ENCODE measurements at regions not wholly inside any gene's neighbourhood (a gene's known extent, or its start where the extent isn't known, plus 50 kb on each side); places are given as distances from the start of the nearest gene placed in this dataset.
A peak's percentile ranks its signal among the peaks of the same experiment; 100 is the strongest.

- H3K4me3 ChIP-seq (ENCODE audit: low read depth, low read length), result peak overlapping the region; percentile 52
Measured at GRCh38 chr15:96415513-96416217, 85.2 kb downstream of the NR2F2 start.

GRCh38 chr15:96416218-96416933 is 85.9 kb downstream of the NR2F2 start:
- no peaks in the 10 kb centered on the region for H3K36me3 ChIP-seq (ENCODE audit: control insufficient read depth, insufficient read depth, low read length)
- H3K4me3 ChIP-seq (ENCODE audit: low read depth, low read length), result peak overlapping the region; percentile 52
- peaks cover 21% of the 10 kb centered on the region for H3K4me1 ChIP-seq (ENCODE audit: control insufficient read depth, insufficient read depth, low read length)
- H3K27ac ChIP-seq (ENCODE audit: low read depth, low read length), result no peak overlapping the region
- H3K27me3 ChIP-seq (ENCODE audit: control insufficient read depth, insufficient read depth, low read length), result peaks cover 100% of the 10 kb centered on the region
- no peak overlapping the region for H3K9ac ChIP-seq (ENCODE audit: low read length)
- H3K9me3 ChIP-seq (ENCODE audit: control insufficient read depth, insufficient read depth, low read depth, low read length), result no peaks in the 10 kb centered on the region

More at GRCh38 chr15:96415513-96416217, 85.2 kb downstream of the NR2F2 start:
- Histone ChIP-seq H3K36me3 (ENCODE audit: control insufficient read depth, insufficient read depth, low read length) (no peaks in the 10 kb centered on the region), H3K9me3 (ENCODE audit: control insufficient read depth, insufficient read depth, low read depth, low read length) (no peaks in the 10 kb centered on the region), H3K4me1 (ENCODE audit: control insufficient read depth, insufficient read depth, low read length) (peaks cover 15% of the 10 kb centered on the region), H3K27me3 (ENCODE audit: control insufficient read depth, insufficient read depth, low read length) (peaks cover 100% of the 10 kb centered on the region), H3K9ac (ENCODE audit: low read length) (no peak overlapping the region), H3K27ac (ENCODE audit: low read depth, low read length) (no peak overlapping the region)

- H3K27me3 ChIP-seq (ENCODE audit: control insufficient read depth, insufficient read depth, low read length), result peaks cover 100% of the 10 kb centered on the region
- H3K9ac ChIP-seq (ENCODE audit: low read length), result no peak overlapping the region
- no peaks in the 10 kb centered on the region for H3K36me3 ChIP-seq (ENCODE audit: control insufficient read depth, insufficient read depth, low read length)
Measured at GRCh38 chr15:96416934-96417759, 86.6 kb downstream of the NR2F2 start.

GRCh38 chr15:96417760-96418130 is 87.2 kb downstream of the NR2F2 start:
- peaks cover 100% of the 10 kb centered on the region for H3K27me3 ChIP-seq (ENCODE audit: control insufficient read depth, insufficient read depth, low read length)

More at GRCh38 chr15:96416934-96417759, 86.6 kb downstream of the NR2F2 start:
- Histone ChIP-seq H3K4me1 (ENCODE audit: control insufficient read depth, insufficient read depth, low read length) (peaks cover 23% of the 10 kb centered on the region), H3K4me3 (ENCODE audit: low read depth, low read length) (peak overlapping the region; percentile 52), H3K9me3 (ENCODE audit: control insufficient read depth, insufficient read depth, low read depth, low read length) (no peaks in the 10 kb centered on the region), H3K27ac (ENCODE audit: low read depth, low read length) (no peak overlapping the region)

GRCh38 chr15:96418146-96418545 is 87.6 kb downstream of the NR2F2 start:
- Histone ChIP-seq H3K27ac (ENCODE audit: low read depth, low read length) (no peak overlapping the region), H3K9ac (ENCODE audit: low read length) (no peak overlapping the region), H3K4me3 (ENCODE audit: low read depth, low read length) (no peak overlapping the region), H3K27me3 (ENCODE audit: control insufficient read depth, insufficient read depth, low read length) (peaks cover 99% of the 10 kb centered on the region), H3K9me3 (ENCODE audit: control insufficient read depth, insufficient read depth, low read depth, low read length) (no peaks in the 10 kb centered on the region), H3K4me1 (ENCODE audit: control insufficient read depth, insufficient read depth, low read length) (peaks cover 23% of the 10 kb centered on the region), H3K36me3 (ENCODE audit: control insufficient read depth, insufficient read depth, low read length) (no peaks in the 10 kb centered on the region)

More at GRCh38 chr15:96417760-96418130, 87.2 kb downstream of the NR2F2 start:
- Histone ChIP-seq H3K4me3 (ENCODE audit: low read depth, low read length) (no peak overlapping the region), H3K27ac (ENCODE audit: low read depth, low read length) (no peak overlapping the region), H3K36me3 (ENCODE audit: control insufficient read depth, insufficient read depth, low read length) (no peaks in the 10 kb centered on the region), H3K9me3 (ENCODE audit: control insufficient read depth, insufficient read depth, low read depth, low read length) (no peaks in the 10 kb centered on the region), H3K4me1 (ENCODE audit: control insufficient read depth, insufficient read depth, low read length) (peaks cover 23% of the 10 kb centered on the region), H3K9ac (ENCODE audit: low read length) (no peak overlapping the region)

GRCh38 chr15:96421178-96421601 is 90.7 kb downstream of the NR2F2 start:
- H3K4me3 ChIP-seq (ENCODE audit: low read depth, low read length), result no peak overlapping the region
- H3K4me1 ChIP-seq (ENCODE audit: control insufficient read depth, insufficient read depth, low read length), result peaks cover 23% of the 10 kb centered on the region
- peaks cover 84% of the 10 kb centered on the region for H3K27me3 ChIP-seq (ENCODE audit: control insufficient read depth, insufficient read depth, low read length)
- no peak overlapping the region for H3K27ac ChIP-seq (ENCODE audit: low read depth, low read length)
- H3K9me3 ChIP-seq (ENCODE audit: control insufficient read depth, insufficient read depth, low read depth, low read length), result no peaks in the 10 kb centered on the region
- no peaks in the 10 kb centered on the region for H3K36me3 ChIP-seq (ENCODE audit: control insufficient read depth, insufficient read depth, low read length)
- H3K9ac ChIP-seq (ENCODE audit: low read length), result no peak overlapping the region

GRCh38 chr15:96422125-96422524 is 91.6 kb downstream of the NR2F2 start:
- Histone ChIP-seq H3K9me3 (ENCODE audit: control insufficient read depth, insufficient read depth, low read depth, low read length) (no peaks in the 10 kb centered on the region), H3K9ac (ENCODE audit: low read length) (no peak overlapping the region), H3K27ac (ENCODE audit: low read depth, low read length) (no peak overlapping the region), H3K36me3 (ENCODE audit: control insufficient read depth, insufficient read depth, low read length) (no peaks in the 10 kb centered on the region), H3K27me3 (ENCODE audit: control insufficient read depth, insufficient read depth, low read length) (peaks cover 75% of the 10 kb centered on the region), H3K4me3 (ENCODE audit: low read depth, low read length) (no peak overlapping the region), H3K4me1 (ENCODE audit: control insufficient read depth, insufficient read depth, low read length) (peaks cover 18% of the 10 kb centered on the region; the same call in 1 of the 2 replicates)

- peaks cover 49% of the 10 kb centered on the region for H3K27me3 ChIP-seq (ENCODE audit: control insufficient read depth, insufficient read depth, low read length)
- H3K36me3 ChIP-seq (ENCODE audit: control insufficient read depth, insufficient read depth, low read length), result no peaks in the 10 kb centered on the region
- no peaks in the 10 kb centered on the region for H3K9me3 ChIP-seq (ENCODE audit: control insufficient read depth, insufficient read depth, low read depth, low read length)
Measured at GRCh38 chr15:96424674-96425073, 94.2 kb downstream of the NR2F2 start.

GRCh38 chr15:96428742-96429141 is 98.2 kb downstream of the NR2F2 start:
- H3K9me3 ChIP-seq (ENCODE audit: control insufficient read depth, insufficient read depth, low read depth, low read length), result no peaks in the 10 kb centered on the region
- no peak overlapping the region for H3K27ac ChIP-seq (ENCODE audit: low read depth, low read length)
- H3K27me3 ChIP-seq (ENCODE audit: control insufficient read depth, insufficient read depth, low read length), result peaks cover 16% of the 10 kb centered on the region
- H3K9ac ChIP-seq (ENCODE audit: low read length), result no peak overlapping the region
- no peaks in the 10 kb centered on the region for H3K36me3 ChIP-seq (ENCODE audit: control insufficient read depth, insufficient read depth, low read length)
- peaks cover 7% of the 10 kb centered on the region for H3K4me1 ChIP-seq (ENCODE audit: control insufficient read depth, insufficient read depth, low read length)
- H3K4me3 ChIP-seq (ENCODE audit: low read depth, low read length), result no peak overlapping the region

More at GRCh38 chr15:96424674-96425073, 94.2 kb downstream of the NR2F2 start:
- Histone ChIP-seq H3K9ac (ENCODE audit: low read length) (no peak overlapping the region), H3K27ac (ENCODE audit: low read depth, low read length) (no peak overlapping the region), H3K4me3 (ENCODE audit: low read depth, low read length) (no peak overlapping the region), H3K4me1 (ENCODE audit: control insufficient read depth, insufficient read depth, low read length) (peaks cover 11% of the 10 kb centered on the region; the same call in 1 of the 2 replicates)

GRCh38 chr15:96431786-96432185 is 101.3 kb downstream of the NR2F2 start:
- Histone ChIP-seq H3K27ac (ENCODE audit: low read depth, low read length) (no peak overlapping the region), H3K4me3 (ENCODE audit: low read depth, low read length) (no peak overlapping the region), H3K27me3 (ENCODE audit: control insufficient read depth, insufficient read depth, low read length) (no peaks in the 10 kb centered on the region), H3K36me3 (ENCODE audit: control insufficient read depth, insufficient read depth, low read length) (no peaks in the 10 kb centered on the region), H3K9me3 (ENCODE audit: control insufficient read depth, insufficient read depth, low read depth, low read length) (no peaks in the 10 kb centered on the region), H3K9ac (ENCODE audit: low read length) (no peak overlapping the region), H3K4me1 (ENCODE audit: control insufficient read depth, insufficient read depth, low read length) (peaks cover 7% of the 10 kb centered on the region)
